HG02798 (cell line): ENCODE measurements at regions not wholly inside any gene's neighbourhood (a gene's known extent, or its start where the extent isn't known, plus 50 kb on each side); places are given as distances from the start of the nearest gene placed in this dataset.

Experiments
- ATAC-seq: cut with Tn5 transposase; IDR thresholded peaks from one replicate; pipeline ENCODE4 v1.9.1; 2021; ENCODE audit warnings: mild to moderate bottlenecking; ENCODE audit not compliant: unreplicated experiment, poor library complexity

DNA sequence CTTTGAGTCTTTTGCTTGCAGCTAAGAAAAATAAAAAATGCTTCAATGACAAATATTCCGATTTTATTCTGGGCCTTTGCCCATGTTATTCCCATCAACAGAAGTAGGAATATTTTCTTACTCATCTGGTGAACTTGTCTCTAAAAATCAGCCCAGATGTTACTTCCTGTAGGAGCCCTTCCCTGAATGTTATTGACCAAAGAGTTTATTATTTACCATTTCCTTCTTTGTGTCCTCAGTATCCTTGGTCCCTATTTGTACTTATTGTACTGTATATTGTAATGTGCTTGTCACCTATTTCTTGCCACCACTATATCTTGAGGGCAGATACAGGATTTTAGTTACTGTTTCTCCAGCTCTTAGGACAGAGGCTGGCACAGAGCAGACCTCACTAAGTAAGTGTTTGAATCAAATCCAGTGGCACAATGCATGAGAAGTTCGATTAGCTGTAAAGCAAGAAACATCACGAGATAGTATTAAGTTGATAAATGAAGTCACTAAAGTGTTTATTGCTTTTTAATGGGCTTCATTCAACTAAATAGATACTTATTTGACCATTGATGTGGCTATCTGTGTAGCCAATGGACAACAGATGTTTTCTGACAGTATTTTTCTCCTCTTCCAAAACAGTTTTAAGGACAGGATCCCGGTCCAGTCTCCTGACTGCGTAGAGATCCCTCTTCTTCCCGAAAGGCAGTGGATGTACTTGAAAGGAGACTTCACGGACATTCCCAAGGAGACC, 109.1 kb downstream of the DDX1 start:
- no peak for ATAC-seq

DNA sequence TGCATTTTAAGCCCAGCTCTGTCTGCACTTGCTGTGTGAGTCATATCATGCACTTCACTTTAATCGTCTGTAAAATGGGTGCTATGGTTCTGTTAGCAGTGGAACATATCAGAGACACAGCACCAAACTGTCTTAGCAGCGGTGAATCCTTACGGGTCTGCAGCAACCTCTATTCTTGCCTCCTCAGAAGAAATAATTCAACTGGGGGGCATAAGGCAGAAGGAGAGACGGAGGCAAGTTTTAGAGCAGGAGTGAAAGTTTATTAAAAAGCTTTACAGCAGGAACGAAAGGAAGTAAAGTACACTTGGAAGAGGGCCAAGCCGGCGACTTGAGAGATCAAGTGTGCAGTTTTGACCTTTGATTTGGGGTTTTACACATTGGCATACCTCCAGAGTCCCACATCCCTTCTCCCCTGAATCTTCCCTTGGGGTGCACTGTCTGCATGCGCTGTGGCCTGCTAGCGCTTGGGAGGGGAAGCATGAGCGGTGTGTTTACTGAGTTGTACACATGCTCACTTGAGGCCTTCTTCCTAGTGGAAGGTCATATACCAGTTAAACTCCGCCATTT, 109.8 kb downstream of the DDX1 start:
- ATAC-seq = no peak

- ATAC-seq = no peak
Measured at GRCh38 chr2:15701991-15702390, 110.3 kb downstream of the DDX1 start.

DNA sequence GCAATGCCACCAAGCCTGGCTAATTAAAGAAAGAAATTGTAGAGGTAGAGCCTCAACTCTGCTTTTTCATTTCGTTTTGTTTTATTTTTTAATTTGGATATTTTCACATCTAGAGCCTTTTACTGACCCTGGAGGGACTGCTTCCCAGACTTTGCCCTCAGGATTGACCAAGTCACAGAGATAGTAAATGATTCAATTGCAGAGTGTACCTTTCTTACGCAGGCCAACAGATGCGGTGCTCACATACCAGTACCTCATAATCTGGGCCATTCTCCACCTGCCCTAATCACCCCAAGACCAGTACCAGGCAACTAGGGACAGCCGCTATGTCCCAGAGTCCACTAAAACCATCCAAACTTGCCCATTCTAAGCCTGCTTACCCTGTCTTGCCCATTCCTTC, 110.8 kb downstream of the DDX1 start:
- ATAC-seq = no peak

DNA sequence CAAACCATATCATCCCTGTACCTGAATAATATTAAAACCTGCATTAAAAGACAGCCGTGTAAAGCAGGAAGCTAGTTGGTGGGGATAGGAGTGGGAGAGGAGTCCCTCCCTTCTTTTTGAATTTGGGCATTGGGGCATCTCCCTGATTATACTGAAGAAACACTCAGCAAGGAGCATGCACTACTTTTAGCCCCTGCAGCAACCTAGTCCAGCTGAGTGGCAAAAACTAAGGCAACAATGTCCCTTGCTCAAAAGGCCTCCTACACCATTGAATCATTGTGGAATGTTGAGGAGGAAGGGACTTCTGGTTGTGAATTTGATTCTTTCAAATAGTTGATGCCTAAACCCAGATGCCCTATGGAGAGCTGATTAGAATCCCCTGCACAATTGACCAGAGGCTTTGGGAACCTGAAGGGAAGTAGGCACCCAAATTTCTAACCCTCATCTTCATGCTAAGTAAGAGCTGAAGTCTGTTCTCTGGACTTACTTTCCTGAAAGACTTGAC, 111.7 kb downstream of the DDX1 start:
- ATAC-seq = no peak

DNA sequence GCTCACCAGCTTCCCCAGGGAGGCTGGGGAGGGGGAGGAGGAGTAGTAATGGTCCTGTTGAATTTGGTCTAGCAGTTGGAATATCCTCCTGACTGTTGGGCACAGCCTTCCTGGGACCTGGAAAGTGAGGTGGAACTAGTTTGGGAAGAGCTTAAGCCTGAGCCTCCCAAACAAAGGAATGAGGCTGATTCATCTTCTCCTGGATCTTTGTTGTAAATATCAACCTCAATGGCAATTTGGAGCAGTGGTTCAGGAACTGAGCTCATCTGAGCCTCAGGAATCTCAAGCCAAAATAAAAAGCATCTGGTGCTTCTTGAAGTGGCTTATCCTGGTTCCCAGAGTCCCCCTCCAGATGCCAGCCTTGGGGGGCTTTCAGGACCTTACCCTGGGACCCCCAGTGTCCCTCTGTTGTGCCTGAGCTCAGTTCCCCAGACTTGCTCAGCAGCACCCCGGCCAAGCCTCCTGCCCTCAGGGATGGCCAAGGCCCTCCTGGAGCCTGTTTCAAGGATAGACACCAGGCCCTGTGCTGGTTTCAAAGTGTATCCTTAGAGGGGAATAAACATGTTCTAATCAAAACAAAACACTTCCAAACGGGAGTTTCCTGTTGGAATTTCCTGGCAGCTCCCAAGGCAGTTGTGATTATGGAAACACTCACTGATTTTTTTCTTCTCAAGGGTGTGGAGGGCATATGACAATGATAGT, 112.6 kb downstream of the DDX1 start:
- no peak for ATAC-seq

DNA sequence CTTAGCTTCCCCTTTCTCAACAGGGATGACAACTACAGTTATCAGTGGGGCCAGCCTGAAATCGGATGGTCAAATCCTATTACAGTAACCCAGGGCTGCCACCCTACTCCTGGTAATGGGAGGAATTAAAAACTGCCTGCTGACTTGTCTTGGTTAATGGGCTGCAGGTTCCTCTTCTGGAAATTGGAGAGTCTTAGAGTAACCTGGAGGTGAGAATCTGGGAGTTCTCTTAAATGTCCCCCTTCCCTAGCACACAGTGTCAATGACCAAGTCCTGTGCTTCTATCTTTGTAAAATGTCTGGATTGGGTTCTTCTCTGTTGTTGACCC, 113.1 kb downstream of the DDX1 start:
- ATAC-seq = no peak

GRCh38 chr2:15705310-15705709, 113.6 kb downstream of the DDX1 start:
- no peak for ATAC-seq

- ATAC-seq = no peak
Measured at GRCh38 chr2:15705839-15706386, 114.2 kb downstream of the DDX1 start.

DNA sequence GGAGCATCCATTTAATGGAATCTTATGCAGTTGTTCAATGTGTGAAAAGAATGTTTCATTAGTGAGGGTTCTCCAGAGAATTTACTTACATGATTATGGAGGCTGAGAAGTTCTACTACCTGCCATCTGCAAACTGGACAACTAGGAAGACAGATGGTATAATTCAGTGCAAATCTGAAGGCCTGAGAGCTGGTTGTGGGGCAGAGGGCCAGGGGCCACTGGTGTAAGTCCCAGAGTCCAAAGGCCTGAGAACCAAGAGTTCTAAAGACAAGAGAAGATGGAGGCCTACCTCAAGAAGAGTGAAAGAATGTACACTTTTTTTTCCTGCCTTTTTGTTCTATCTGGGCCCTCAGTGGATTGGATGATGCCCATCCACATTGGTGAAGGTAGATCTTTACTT, 114.8 kb downstream of the DDX1 start:
- ATAC-seq = no peak

DNA sequence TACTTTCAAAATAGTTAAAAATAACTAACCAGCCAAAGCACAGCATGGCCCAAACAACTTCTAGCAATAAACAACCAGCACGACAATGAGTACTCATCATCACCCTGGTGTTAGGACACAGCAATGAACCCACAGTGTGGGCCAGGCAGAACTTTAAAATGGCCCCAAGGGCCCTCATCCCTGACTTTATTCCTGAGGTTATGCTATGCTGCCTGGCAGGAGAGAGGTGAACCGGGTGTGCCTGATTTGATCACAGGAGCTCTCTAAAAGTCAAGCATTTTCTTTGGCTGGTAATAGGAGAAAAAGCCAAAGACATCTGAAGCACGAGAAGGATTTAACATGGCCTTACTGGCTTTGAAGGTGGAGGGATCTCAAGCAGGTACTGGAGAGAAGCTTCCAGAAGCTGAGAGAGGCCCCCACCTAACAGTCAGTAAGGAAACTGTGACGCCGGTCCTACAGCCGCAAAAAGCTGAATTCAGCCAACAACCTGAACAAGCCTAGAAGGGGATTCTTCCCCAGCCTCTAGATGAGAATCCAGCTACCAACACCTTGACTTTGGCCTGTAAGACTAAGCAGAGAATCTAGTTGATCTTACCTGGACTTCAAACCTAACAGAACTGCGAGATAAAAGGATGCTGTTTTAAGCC, 115.4 kb downstream of the DDX1 start:
- ATAC-seq = no peak

DNA sequence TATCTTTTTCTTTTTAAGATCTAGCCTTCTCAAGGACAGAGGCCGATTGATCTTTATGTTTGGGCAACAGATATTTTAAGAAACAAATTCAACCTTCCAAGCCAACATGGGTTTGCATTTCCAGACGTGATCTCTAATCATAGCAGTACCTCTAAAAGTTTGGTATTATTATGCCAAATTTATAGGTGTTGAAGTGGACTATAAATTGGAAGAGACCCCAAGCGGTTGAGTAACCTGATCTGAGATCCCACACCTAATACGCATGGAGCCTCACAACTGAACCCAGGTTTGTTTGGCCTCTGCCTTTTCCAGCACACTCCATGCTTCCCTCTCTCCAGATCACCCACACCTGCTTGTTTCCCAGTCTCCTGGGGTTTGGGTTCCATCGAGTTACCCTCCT, 116.5 kb downstream of the DDX1 start:
- no peak for ATAC-seq

- ATAC-seq = no peak
Measured at GRCh38 chr2:15708865-15709820, 117.5 kb downstream of the DDX1 start.

- ATAC-seq = no peak
Measured at GRCh38 chr2:15711126-15711860, 119.6 kb downstream of the DDX1 start.

DNA sequence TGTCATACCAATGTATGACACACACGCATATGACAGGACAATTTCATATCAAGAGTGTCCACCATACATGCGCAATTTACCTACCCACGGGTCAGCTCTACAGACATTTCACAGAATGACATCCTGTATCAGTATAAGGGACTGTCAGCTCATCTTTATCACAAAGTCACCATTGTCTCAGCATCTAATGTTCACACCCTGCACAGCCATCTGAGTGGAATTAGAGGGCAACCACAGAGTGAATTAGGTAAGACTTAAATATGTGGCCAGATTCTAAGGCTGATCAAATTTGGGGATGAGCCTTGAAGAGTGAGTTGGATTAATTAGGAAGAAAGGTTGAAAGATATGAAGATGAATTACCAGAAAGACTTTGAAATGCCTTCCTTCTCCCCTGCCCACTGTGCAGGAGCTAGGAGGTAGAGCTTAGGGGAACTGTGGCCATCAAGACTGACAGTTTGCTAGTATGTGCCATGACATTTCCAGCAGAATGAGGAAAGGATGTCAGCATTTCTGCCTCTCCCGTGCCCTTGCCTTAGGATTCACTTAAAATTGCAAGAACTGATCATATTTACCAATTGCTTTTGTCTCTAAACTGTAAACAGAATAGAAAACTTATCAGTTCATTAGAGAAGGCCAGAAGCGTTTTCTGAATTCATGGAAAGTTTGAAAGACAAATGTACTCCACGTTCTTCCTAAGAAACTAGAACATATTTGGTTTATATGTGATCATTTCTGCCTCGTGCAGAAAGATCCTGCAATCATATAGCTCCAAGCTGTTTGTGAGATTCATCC, 121.1 kb downstream of the DDX1 start:
- ATAC-seq = no peak

DNA sequence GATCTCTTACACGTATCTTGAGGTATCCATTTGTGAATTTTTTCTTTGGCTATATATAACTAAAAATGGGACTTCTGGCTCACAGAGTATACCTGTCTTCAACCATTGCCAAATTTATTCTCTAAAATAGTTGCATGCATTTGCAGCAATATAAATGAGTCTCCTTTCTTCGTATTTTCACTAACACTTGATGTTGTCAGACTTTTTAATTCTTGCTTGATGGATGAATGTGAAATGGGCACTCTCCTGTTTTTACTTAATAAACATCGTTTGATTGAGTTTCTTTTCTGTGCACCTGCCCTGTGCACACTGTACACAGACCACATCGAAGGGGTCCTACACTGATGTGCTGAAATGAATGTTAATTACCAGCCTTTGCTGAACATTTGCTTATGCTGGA, 121.8 kb downstream of the DDX1 start:
- no peak for ATAC-seq

DNA sequence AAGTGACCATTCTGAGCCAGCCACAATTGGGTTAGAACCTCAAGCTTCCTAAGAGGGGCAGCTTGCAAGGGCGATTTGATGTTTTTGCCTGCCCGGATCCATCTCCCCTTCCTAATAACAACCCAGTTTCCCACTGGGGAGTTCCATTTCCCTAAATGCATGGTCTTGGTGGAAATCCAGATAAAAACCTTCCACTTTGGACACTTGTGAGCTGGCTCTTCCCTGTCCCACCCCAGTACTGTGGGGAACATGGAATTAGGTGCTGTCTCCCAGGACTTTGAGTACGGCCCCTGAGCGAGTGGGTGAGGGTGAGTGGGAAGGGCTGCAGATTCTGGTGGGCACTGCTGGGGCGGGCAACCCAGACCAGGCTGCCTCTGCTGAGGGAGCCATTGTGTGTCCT, 122.3 kb downstream of the DDX1 start:
- ATAC-seq = no peak

DNA sequence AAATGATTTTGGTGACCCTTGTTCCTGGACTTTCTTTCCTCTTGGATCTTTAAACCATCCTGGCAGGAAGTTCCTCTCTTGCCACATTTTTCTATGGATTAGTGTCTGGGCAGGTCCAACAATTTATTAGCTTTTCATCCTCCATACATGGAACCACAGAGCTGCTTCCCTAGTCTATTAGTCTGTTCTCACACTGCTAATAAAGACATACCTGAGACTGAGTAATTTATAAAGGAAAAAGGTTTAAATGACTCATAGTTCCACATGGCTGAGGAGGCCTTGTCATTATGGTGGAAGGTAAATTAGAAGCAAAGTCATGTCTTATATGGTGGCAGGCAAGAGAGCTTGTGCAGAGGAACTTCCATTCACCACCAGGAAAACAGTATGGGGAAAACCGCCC, 122.9 kb downstream of the DDX1 start:
- ATAC-seq = no peak
